ENCODE measurements at regions not wholly inside any gene's neighbourhood (a gene's known extent, or its start where the extent isn't known, plus 50 kb on each side); places are given as distances from the start of the nearest gene placed in this dataset.

- no peak for TF ChIP-seq CTCF (conservative IDR thresholded peaks at IDR 0.05 in 1 of 2, IDR thresholded peaks at IDR 0.05 in 1 of 2; ENCODE audit: low read depth in 1 of 2, low read length in 2 of 2)
- TF ChIP-seq EZH2 (IDR thresholded peaks at IDR 0.05; ENCODE audit: low read length, missing control alignments), result no peak
Measured at GRCh38 chr2:144972676-144973075, 452.8 kb upstream of the ZEB2 start.

Data from fibroblast of lung (primary cell).